GM23338 (cell line): ENCODE measurements at regions not wholly inside any gene's neighbourhood (a gene's known extent, or its start where the extent isn't known, plus 50 kb on each side); places are given as distances from the start of the nearest gene placed in this dataset.

ENCODE experiments used
- ATAC-seq: fragments of 200-7000 bp; cut with Tn5 transposase; 3 replicates; pipeline ENCODE4 v1.9.1; 2020
- DNase-seq: peaks from one replicate; pipeline ENCODE4 v3.0.0-alpha.2; 2015; ENCODE audit warnings: low spot score
- H2AFZ ChIP-seq: fragments of 200-600 bp; sonication (generic); 2 replicates; pipeline ENCODE4 v1.8.0; 2016; ENCODE audit warnings: antibody characterized with exemption, mild to moderate bottlenecking, moderate library complexity
- H3F3A ChIP-seq: fragments of 200-600 bp; sonication (generic); replicated peaks from 2 replicates; pipeline ENCODE4 v1.8.0; 2017; ENCODE audit warnings: antibody characterized with exemption, mixed run types, low read depth
- H3K27ac ChIP-seq: fragments of 200-600 bp; sonication (generic); 2 replicates; pipeline ENCODE4 v1.6.1; 2016; ENCODE audit warnings: low read depth
- H3K27me3 ChIP-seq: fragments of 200-600 bp; sonication (generic); 2 replicates; pipeline ENCODE4 v1.8.0; 2016; ENCODE audit warnings: mild to moderate bottlenecking, mixed run types, moderate library complexity; ENCODE audit not compliant: insufficient read depth
- H3K36me3 ChIP-seq: fragments of 200-600 bp; sonication (generic); 2 replicates; pipeline ENCODE4 v1.8.0; 2016; ENCODE audit warnings: mild to moderate bottlenecking; ENCODE audit not compliant: insufficient read depth
- H3K4me1 ChIP-seq: fragments of 200-600 bp; sonication (generic); 2 replicates; pipeline ENCODE4 v1.8.0; 2016; ENCODE audit warnings: mild to moderate bottlenecking, moderate library complexity; ENCODE audit not compliant: insufficient read depth
- H3K4me2 ChIP-seq: fragments of 200-600 bp; sonication (generic); 2 replicates; pipeline ENCODE4 v1.7.1; 2017; ENCODE audit warnings: mixed run types
- H3K4me3 ChIP-seq: fragments of 200-600 bp; sonication (generic); 2 replicates; pipeline ENCODE4 v1.6.1; 2016; ENCODE audit warnings: mixed run types
- H3K79me2 ChIP-seq: fragments of 200-600 bp; sonication (generic); replicated peaks from 2 replicates; pipeline ENCODE4 v1.8.0; 2017; ENCODE audit warnings: mild to moderate bottlenecking; ENCODE audit not compliant: insufficient read depth
- H3K9me2 ChIP-seq: fragments of 200-600 bp; sonication (generic); 2 replicates; pipeline ENCODE4 v1.8.0; 2017; ENCODE audit not compliant: insufficient read depth
- H4K20me1 ChIP-seq: fragments of 200-600 bp; sonication (generic); replicated peaks from 2 replicates; pipeline ENCODE4 v1.8.0; 2017; ENCODE audit warnings: mild to moderate bottlenecking; ENCODE audit not compliant: insufficient read depth
- H3K27ac Mint-ChIP-seq: 2 replicates; pipeline ENCODE4 v1.8.0; 2020; ENCODE audit warnings: inconsistent platforms, mild to moderate bottlenecking, moderate library complexity, mixed read lengths
- H3K27me3 Mint-ChIP-seq: 3 replicates; pipeline ENCODE4 v1.8.0; 2022; ENCODE audit warnings: low read depth, mild to moderate bottlenecking, moderate library complexity, mixed read lengths, inconsistent platforms; ENCODE audit not compliant: insufficient read depth, poor library complexity
- H3K36me3 Mint-ChIP-seq: 3 replicates; pipeline ENCODE4 v1.8.0; 2021; ENCODE audit warnings: low read depth, mild to moderate bottlenecking, inconsistent platforms, moderate library complexity, mixed read lengths
- H3K4me1 Mint-ChIP-seq: 3 replicates; pipeline ENCODE4 v1.8.0; 2020; ENCODE audit warnings: mild to moderate bottlenecking, inconsistent platforms, mixed read lengths
- H3K4me3 Mint-ChIP-seq: 3 replicates; pipeline ENCODE4 v1.8.0; 2021; ENCODE audit warnings: moderate library complexity, mild to moderate bottlenecking, inconsistent platforms, mixed read lengths
- H3K9me3 Mint-ChIP-seq: 3 replicates; pipeline ENCODE4 v1.8.0; 2020; ENCODE audit warnings: moderate library complexity, mild to moderate bottlenecking, inconsistent platforms, mixed read lengths
- CREB1 ChIP-seq: fragments of 250-450 bp; sonication (Bioruptor Pico); IDR thresholded peaks from 2 replicates; pipeline ENCODE4 v1.5.0; 2020; ENCODE audit warnings: low read depth, mild to moderate bottlenecking, moderate library complexity
- EZH2 ChIP-seq: fragments of 200-600 bp; sonication (generic); IDR thresholded peaks from one replicate; pipeline ENCODE4 v1.8.0; 2017; ENCODE audit warnings: antibody characterized with exemption, mild to moderate bottlenecking, low read depth; ENCODE audit not compliant: unreplicated experiment
- EZH2phosphoT487 ChIP-seq: fragments of 200-600 bp; sonication (generic); IDR thresholded peaks from one replicate; pipeline ENCODE4 v1.8.1; 2018; ENCODE audit warnings: antibody characterized with exemption; ENCODE audit not compliant: unreplicated experiment
- JUNB ChIP-seq: IDR thresholded peaks from one replicate; pipeline ENCODE4 v1.6.1; 2016; ENCODE audit warnings: antibody characterized with exemption; ENCODE audit not compliant: unreplicated experiment
- NANOG ChIP-seq: IDR thresholded peaks from 2 replicates; pipeline ENCODE4 v1.6.1; 2016; ENCODE audit warnings: antibody characterized with exemption, borderline replicate concordance
- POLR2AphosphoS5 ChIP-seq: IDR thresholded peaks from 2 replicates; pipeline ENCODE4 v1.6.1; 2016; ENCODE audit warnings: antibody characterized with exemption, low read depth
- ZNF114 ChIP-seq: fragments of 250-450 bp; sonication (Bioruptor Pico); IDR thresholded peaks from 2 replicates; pipeline ENCODE4 v1.5.0; 2020; ENCODE audit warnings: mild to moderate bottlenecking, moderate library complexity
- ZNF331 ChIP-seq: fragments of 250-450 bp; sonication (Bioruptor Pico); IDR thresholded peaks from 2 replicates; pipeline ENCODE4 v1.5.0; 2020; ENCODE audit warnings: low read depth, mild to moderate bottlenecking, moderate library complexity
- TF ChIP-seq, protein P1 (sequence below): fragments of 250-450 bp; sonication (Bioruptor Pico); IDR thresholded peaks from 2 replicates; pipeline ENCODE4 v1.5.0; 2020; ENCODE audit warnings: mild to moderate bottlenecking, moderate library complexity
- TF ChIP-seq, protein P2 (sequence below): IDR thresholded peaks from one replicate; pipeline ENCODE4 v1.6.1; 2018; ENCODE audit warnings: antibody characterized with exemption; ENCODE audit not compliant: unreplicated experiment
- TF ChIP-seq, protein P3 (sequence below), 2 experiments: fragments of 200-600 bp in 1 of 2; sonication (generic) in 1 of 2; conservative IDR thresholded peaks; 2 replicates each; pipeline versions ENCODE4 v1.5.1 to v1.6.1; 2016 to 2017; ENCODE audit warnings: antibody characterized with exemption in 2 of 2, low read depth in 2 of 2, mild to moderate bottlenecking in 2 of 2, moderate library complexity in 1 of 2

DNA sequence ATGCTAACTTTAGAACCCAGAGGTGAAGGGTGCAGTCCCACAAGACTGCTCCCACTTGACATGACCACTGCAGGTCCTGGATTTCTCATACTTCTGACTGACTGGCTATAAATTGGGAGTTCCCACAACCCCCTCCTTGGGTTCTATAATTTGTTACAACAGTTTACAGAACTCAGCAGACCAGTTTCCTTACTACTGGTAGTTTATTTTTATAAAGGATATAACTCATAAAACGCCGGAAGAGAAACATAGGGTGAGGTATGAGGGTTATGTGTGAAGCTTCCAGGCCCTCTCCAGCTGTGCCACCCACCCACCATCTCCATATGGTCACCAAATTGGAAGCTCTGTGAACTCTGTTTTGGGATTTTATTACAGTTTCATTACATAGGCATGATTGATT, 839.6 kb downstream of the TSN start:
- peaks cover 2% of the 10 kb centered on the region for H3K27me3 Mint-ChIP-seq
- ATAC-seq (no peak), DNase-seq (no peak)
- TF ChIP-seq POLR2AphosphoS5, result no peak
- TF ChIP-seq ZNF331 (CRISPR knock-in tag), result no peak
- no peak for TF ChIP-seq ZNF114 (CRISPR knock-in tag)
- no peaks in the 10 kb centered on the region; the same call in 2 of the 3 replicates for H3K9me3 Mint-ChIP-seq
- H3F3A ChIP-seq, result no peaks in the 10 kb centered on the region
- no peaks in the 10 kb centered on the region for H3K27me3 ChIP-seq
- H3K36me3 Mint-ChIP-seq, result no peaks in the 10 kb centered on the region
- H3K4me3 ChIP-seq, result no peak overlapping the region
- no peaks in the 10 kb centered on the region for H3K79me2 ChIP-seq
- H3K27ac ChIP-seq, result no peak overlapping the region
- no peaks in the 10 kb centered on the region for H4K20me1 ChIP-seq
- H3K4me2 ChIP-seq, result no peak overlapping the region
- no peaks in the 10 kb centered on the region for H3K4me1 Mint-ChIP-seq
- H3K4me3 Mint-ChIP-seq, result no peak overlapping the region
- no peak overlapping the region; the same call in 1 of the 2 replicates for H3K27ac Mint-ChIP-seq
- H3K9me2 ChIP-seq, result peaks cover 23% of the 10 kb centered on the region
- H3K4me1 ChIP-seq, result no peaks in the 10 kb centered on the region
- H2AFZ ChIP-seq, result no peak overlapping the region
- no peaks in the 10 kb centered on the region for H3K36me3 ChIP-seq

DNA sequence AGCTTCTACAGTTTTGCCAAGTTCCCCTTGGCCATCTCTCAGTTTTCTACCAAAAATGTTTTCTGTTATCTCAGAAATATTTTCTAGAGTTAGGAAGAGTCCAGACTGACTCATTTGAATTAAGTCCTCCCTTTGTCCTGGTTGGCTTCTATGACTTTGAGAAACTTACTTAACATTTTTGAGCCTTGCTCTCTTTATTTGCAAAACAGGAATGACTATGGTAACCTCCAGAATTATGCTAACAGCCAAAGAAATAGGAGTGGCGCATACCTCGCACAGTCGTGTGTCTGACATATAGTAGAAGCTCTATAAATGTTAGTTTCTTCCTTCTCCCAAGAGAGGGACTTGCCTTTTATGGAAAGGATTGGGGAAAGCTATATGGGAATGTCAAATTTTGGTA, 841.1 kb downstream of the TSN start:
- Mint-ChIP-seq H3K27me3 (peaks cover 2% of the 10 kb centered on the region), H3K4me1 (no peaks in the 10 kb centered on the region), H3K36me3 (no peaks in the 10 kb centered on the region), H3K4me3 (no peak overlapping the region), H3K9me3 (no peaks in the 10 kb centered on the region; the same call in 2 of the 3 replicates), H3K27ac (no peak overlapping the region)
- Histone ChIP-seq H3K27me3 (no peaks in the 10 kb centered on the region), H3K4me2 (no peak overlapping the region), H3K27ac (no peak overlapping the region), H2AFZ (no peak overlapping the region), H3K9me2 (peaks cover 23% of the 10 kb centered on the region), H3K79me2 (no peaks in the 10 kb centered on the region), H3K4me1 (no peaks in the 10 kb centered on the region), H4K20me1 (no peaks in the 10 kb centered on the region), H3K4me3 (no peak overlapping the region), H3K36me3 (no peaks in the 10 kb centered on the region), H3F3A (no peaks in the 10 kb centered on the region)
- ATAC-seq (no peak), DNase-seq (no peak)
- TF ChIP-seq, protein P1, sequence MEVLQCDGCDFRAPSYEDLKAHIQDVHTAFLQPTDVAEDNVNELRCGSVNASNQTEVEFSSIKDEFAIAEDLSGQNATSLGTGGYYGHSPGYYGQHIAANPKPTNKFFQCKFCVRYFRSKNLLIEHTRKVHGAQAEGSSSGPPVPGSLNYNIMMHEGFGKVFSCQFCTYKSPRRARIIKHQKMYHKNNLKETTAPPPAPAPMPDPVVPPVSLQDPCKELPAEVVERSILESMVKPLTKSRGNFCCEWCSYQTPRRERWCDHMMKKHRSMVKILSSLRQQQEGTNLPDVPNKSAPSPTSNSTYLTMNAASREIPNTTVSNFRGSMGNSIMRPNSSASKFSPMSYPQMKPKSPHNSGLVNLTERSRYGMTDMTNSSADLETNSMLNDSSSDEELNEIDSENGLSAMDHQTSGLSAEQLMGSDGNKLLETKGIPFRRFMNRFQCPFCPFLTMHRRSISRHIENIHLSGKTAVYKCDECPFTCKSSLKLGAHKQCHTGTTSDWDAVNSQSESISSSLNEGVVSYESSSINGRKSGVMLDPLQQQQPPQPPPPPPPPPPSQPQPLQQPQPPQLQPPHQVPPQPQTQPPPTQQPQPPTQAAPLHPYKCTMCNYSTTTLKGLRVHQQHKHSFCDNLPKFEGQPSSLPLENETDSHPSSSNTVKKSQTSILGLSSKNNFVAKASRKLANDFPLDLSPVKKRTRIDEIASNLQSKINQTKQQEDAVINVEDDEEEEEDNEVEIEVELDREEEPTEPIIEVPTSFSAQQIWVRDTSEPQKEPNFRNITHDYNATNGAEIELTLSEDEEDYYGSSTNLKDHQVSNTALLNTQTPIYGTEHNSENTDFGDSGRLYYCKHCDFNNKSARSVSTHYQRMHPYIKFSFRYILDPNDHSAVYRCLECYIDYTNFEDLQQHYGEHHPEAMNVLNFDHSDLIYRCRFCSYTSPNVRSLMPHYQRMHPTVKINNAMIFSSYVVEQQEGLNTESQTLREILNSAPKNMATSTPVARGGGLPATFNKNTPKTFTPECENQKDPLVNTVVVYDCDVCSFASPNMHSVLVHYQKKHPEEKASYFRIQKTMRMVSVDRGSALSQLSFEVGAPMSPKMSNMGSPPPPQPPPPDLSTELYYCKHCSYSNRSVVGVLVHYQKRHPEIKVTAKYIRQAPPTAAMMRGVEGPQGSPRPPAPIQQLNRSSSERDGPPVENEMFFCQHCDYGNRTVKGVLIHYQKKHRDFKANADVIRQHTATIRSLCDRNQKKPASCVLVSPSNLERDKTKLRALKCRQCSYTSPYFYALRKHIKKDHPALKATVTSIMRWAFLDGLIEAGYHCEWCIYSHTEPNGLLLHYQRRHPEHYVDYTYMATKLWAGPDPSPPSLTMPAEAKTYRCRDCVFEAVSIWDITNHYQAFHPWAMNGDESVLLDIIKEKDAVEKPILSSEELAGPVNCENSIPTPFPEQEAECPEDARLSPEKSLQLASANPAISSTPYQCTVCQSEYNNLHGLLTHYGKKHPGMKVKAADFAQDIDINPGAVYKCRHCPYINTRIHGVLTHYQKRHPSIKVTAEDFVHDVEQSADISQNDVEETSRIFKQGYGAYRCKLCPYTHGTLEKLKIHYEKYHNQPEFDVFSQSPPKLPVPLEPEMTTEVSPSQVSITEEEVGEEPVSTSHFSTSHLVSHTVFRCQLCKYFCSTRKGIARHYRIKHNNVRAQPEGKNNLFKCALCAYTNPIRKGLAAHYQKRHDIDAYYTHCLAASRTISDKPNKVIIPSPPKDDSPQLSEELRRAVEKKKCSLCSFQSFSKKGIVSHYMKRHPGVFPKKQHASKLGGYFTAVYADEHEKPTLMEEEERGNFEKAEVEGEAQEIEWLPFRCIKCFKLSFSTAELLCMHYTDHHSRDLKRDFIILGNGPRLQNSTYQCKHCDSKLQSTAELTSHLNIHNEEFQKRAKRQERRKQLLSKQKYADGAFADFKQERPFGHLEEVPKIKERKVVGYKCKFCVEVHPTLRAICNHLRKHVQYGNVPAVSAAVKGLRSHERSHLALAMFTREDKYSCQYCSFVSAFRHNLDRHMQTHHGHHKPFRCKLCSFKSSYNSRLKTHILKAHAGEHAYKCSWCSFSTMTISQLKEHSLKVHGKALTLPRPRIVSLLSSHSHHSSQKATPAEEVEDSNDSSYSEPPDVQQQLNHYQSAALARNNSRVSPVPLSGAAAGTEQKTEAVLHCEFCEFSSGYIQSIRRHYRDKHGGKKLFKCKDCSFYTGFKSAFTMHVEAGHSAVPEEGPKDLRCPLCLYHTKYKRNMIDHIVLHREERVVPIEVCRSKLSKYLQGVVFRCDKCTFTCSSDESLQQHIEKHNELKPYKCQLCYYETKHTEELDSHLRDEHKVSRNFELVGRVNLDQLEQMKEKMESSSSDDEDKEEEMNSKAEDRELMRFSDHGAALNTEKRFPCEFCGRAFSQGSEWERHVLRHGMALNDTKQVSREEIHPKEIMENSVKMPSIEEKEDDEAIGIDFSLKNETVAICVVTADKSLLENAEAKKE (CRISPR knock-in tag), result no peak
- no peak for TF ChIP-seq CREB1 (CRISPR knock-in tag)
- no peak for TF ChIP-seq POLR2AphosphoS5
- no peak for TF ChIP-seq EZH2phosphoT487
- TF ChIP-seq ZNF114 (CRISPR knock-in tag), result no peak
- TF ChIP-seq NANOG, result no peak
- TF ChIP-seq, protein P2, sequence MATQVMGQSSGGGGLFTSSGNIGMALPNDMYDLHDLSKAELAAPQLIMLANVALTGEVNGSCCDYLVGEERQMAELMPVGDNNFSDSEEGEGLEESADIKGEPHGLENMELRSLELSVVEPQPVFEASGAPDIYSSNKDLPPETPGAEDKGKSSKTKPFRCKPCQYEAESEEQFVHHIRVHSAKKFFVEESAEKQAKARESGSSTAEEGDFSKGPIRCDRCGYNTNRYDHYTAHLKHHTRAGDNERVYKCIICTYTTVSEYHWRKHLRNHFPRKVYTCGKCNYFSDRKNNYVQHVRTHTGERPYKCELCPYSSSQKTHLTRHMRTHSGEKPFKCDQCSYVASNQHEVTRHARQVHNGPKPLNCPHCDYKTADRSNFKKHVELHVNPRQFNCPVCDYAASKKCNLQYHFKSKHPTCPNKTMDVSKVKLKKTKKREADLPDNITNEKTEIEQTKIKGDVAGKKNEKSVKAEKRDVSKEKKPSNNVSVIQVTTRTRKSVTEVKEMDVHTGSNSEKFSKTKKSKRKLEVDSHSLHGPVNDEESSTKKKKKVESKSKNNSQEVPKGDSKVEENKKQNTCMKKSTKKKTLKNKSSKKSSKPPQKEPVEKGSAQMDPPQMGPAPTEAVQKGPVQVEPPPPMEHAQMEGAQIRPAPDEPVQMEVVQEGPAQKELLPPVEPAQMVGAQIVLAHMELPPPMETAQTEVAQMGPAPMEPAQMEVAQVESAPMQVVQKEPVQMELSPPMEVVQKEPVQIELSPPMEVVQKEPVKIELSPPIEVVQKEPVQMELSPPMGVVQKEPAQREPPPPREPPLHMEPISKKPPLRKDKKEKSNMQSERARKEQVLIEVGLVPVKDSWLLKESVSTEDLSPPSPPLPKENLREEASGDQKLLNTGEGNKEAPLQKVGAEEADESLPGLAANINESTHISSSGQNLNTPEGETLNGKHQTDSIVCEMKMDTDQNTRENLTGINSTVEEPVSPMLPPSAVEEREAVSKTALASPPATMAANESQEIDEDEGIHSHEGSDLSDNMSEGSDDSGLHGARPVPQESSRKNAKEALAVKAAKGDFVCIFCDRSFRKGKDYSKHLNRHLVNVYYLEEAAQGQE, result no peak
- TF ChIP-seq EZH2, result no peak
- TF ChIP-seq JUNB, result no peak
- TF ChIP-seq, protein P3, sequence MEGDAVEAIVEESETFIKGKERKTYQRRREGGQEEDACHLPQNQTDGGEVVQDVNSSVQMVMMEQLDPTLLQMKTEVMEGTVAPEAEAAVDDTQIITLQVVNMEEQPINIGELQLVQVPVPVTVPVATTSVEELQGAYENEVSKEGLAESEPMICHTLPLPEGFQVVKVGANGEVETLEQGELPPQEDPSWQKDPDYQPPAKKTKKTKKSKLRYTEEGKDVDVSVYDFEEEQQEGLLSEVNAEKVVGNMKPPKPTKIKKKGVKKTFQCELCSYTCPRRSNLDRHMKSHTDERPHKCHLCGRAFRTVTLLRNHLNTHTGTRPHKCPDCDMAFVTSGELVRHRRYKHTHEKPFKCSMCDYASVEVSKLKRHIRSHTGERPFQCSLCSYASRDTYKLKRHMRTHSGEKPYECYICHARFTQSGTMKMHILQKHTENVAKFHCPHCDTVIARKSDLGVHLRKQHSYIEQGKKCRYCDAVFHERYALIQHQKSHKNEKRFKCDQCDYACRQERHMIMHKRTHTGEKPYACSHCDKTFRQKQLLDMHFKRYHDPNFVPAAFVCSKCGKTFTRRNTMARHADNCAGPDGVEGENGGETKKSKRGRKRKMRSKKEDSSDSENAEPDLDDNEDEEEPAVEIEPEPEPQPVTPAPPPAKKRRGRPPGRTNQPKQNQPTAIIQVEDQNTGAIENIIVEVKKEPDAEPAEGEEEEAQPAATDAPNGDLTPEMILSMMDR (conservative IDR thresholded peaks at IDR 0.05; ENCODE audit: low read depth in 2 of 2), result no peak
